Stimulated activated CD4-positive, alpha-beta T cell treated with anti-CD3 and anti-CD28 coated beads, TNF-alpha, amount 100 ng/mL, for 4 hours (primary cell): ENCODE measurements at regions not wholly inside any gene's neighbourhood (a gene's known extent, or its start where the extent isn't known, plus 50 kb on each side); places are given as distances from the start of the nearest gene placed in this dataset.
"Not testable (repeated sequence)": the region's sequence is repeated elsewhere in the genome, so short reads cannot be mapped to it uniquely, and the experiment has no call there.

Experiments
- DNase-seq, 3 experiments: peaks; one replicate each; pipeline ENCODE4 v3.0.0-alpha.2; 2020; ENCODE audit warnings: low read depth in 3 of 3

DNA sequence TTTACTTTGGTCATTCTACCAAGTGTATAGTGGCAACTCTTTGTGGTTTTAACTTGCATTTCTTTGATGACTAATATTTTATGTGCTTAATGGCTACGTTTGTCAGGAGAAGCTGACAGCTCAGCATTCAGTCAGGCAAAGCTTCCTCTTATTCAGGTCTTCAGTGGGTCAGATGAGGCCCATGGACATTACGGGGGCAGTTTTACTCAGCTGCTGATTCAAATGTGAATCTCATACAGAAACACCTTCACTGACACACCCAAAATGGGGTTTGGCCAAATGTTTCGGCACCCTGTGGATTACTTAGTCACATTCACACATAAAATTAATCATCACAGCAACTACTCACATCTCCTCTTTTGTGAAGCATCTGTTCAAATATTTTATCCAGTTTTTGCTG is 104.9 kb upstream of the PLD5 start:
- no peak for DNase-seq

DNA sequence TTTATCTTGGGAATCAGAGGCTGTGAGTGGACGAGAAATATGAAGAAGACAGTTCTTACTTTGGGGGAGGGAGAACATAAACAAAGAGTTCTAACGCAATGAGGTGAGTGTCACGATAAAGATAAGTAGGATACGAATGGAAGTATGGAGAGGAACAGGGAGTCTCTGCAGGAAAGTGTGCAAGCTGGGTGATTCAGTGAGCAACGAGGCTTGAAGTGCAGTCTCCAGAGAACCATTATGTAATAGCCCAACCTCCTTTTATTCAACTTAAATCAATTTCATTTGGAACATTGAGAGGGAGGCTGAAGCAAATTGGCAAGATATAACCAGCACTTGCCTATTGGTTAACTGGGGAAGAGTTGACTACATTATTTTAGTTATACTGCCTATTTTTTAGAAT is 99.3 kb upstream of the PLD5 start:
- no peak for DNase-seq

DNA sequence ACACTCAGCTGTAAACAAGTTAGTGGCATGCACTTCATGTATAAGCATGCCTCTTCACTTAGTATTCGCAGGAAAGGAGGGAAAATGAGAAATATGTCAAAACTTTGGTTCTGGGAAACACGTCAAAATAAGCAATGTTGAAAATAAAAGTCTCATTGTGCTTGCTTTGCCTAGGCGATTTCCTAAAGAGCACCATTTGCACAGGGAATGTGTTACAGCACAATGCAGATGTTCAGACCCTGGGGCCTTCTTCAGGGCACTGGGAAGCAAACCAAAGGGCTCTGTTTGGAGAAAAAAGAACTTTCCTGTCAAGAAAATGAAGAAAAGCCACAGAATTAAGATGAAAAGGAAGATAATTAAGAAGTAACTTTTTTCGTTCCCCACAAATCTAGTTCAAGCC is 98.6 kb upstream of the PLD5 start:
- DNase-seq = no peak

DNA sequence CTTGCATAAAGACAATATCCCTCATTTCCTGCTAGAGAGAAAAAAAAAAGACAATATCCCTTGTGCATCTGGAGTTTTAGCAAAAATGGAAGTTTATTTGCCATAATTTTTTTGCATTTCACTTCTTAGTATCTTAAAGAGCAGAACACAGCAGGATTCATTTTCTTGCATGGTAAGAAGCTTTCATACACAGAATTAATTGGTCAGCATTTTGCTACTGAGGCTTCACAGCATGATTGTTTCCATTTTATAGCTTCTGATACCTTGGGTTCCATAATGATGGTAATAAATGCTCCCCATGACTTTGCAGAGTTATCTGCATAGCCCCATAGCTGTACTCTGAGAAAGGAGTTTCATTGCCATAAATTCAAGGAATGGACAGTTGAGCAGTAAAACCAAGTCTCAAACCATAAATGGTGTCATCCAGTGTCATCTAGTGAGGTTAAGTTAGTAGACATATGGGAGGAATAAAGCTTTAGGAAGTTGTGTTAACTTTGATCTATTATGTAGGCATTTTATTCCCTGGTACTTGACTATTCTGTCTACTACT is 88.8 kb upstream of the PLD5 start:
- DNase-seq = no peak

DNA sequence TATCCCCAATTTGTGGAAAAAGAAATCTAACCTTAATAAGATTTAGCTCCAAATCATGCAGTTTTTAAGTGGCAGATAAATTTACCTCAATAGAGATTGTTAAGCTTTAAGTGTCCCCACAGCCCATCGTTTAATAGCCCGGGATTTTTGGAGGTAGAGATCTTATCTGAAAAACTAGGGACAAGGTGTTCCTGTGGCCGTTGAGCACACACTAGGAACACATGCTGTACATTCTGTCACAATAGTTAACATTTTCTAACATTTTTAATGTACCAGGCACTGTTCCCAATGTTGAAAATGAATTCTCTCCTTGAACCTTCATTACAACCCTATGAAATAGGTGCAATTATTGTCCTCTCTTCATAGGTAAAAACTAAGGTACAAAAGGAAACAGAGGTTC is 85.7 kb upstream of the PLD5 start:
- no peak for DNase-seq

DNA sequence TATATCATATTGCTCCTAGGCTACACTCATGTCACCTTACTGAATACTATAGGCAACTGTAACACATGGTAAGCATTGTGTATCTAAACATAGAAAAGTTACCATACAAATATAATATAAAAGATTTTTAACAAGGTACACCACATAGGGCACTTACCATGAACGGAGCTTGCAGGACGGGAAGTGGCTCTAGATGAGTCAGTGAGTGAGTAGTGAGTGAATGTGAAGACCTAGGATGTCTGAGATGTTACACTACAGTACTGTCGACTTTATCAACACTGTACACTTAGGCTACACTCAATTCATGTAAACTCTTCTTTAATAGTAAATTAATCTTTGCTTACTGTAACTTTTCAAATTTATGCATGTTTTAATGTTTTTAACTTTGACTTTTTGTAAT is 81.0 kb upstream of the PLD5 start:
- DNase-seq = no peak

DNA sequence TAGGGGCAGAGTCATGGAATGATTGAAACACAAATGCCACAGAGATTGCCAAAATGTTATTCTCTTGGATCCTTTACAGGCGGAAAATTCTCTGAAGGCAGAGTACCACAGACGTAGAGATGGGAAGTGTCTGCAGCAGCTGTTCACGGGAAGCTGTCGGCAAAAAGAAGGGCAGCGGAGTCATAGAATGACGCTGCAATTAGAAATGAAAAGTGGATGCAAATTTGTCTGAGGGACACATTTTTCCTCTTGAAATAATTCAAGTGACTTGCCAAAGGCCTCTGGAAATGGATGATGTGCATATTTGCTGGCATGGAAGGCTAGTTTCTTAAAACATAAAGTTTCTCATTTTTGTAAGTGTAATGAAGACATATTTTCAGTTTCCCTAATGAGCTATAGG is 77.5 kb upstream of the PLD5 start:
- DNase-seq = no peak

DNA sequence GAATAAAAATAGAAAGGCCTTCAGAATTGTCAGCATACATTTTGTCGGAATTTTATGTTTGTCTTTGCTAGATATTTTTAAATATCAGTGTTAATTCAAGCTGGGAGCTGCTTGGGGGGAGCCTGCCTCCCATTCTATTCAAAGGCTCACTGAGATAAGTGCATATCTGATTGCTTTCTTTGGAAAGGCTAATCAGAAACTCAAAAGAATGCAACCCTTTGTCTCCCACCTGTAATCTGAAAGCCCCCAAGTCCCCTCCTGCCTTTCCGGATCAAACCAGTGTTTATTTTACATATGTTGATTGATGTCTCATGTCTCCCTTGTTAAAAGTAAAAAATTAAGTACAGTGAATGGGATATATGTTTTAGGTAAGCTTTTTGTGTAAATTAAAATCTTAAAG is 69.3 kb upstream of the PLD5 start:
- not testable (repeated sequence) for DNase-seq

DNA sequence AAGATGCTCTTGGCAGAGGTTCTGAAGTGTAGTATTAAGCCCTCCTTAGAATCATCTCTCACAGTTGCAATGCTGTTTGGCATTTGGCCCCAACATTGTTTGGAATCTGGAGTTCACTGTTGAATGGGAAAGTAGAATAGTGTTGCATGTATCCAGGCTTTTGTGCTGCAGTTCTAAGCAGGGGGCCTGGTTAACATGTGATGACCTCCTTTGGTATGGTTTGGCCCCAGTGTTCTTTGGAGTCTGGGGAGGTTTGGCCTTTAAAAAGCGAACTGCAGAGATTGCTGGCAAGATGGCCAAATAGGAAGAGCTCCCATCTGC is 61.8 kb upstream of the PLD5 start:
- no peak for DNase-seq

DNA sequence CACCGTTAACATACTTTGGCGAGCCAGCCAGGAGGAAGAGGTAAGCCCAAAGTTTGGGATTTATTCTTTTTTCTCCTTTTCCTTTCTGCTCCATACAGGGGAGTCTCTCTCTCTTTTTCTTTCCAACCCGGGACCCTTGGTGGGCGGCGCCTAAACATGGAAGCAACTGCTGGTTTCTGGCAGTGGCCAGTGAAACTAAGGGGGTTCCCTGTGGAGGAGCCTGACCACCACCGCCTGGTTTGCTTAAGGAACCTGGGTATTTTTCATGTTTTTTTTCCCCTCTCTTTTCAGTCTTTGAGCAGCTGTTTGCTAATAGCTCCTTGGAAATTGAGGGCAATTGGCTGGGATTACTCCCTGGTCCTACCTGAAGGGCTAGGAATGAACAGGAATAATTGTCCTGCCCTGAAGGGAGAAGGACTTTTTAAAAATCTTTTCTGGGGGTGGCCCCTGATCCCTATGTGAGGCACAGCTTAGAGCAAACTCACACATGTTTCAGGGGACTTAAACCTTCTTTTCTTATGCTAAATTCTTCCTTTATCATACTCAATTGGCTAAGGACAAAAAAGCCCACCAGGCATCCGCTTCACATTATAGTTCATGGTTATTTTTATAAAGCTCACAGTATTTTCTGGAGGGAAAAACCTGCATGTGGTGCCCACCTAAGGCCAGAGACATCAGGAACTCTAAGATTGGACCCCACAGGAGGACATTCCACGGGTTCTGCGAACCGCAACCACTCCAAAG is 61.3 kb upstream of the PLD5 start:
- no peak for DNase-seq

DNA sequence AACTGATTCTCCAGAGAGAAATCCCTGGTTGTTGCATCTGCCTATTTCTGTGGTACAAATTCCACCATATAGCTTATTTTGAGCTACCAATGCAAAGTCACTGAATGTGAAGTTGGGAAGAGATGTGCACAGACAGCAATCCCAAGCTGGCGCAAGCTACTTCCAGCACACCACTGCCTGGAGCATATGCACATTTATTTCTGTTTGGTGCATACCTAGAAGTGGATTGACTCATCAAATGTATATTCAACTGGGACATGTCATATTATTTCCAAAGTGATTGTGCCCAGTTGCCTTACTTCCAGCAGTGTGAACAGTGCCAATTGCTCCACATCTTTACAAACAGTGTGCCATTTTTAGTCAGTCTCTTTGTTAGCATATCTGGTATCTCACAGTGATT is 58.2 kb upstream of the PLD5 start:
- no peak for DNase-seq

DNA sequence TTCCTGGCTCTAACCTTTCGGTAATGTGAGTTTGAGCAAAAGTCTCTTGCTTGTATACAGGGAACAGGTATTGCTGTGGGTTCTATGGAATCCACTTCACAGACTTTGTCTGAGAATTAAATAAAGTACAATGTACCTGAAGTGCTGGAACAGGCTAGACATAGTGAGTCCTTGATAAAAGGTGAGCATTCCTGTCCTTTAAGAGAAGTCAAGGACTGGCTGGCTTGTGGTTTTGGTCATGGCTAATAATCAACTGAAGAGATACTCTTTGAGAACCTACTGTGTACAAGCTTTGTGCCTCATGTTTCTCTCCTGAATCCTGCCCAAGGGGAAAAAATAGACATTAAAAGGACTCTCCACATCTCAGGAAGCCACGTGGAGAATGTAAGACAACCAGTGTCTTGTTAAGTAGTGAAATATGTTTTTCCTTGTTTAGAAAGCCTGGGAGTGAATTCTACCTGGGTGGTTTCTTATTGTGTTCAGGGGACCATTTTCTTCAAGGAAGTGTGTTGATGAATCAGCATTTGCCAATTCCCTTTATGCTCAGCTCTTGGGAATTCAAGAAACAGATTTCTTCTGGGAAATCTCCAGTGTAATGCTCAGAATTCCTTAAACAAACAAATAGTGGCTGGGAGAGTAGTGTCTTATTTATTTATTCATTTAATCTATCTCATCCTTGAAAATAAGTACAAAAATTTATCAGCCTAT is 55.2 kb upstream of the PLD5 start:
- no peak for DNase-seq
